IMR-90 (cell line): ENCODE measurements at regions not wholly inside any gene's neighbourhood (a gene's known extent, or its start where the extent isn't known, plus 50 kb on each side); places are given as distances from the start of the nearest gene placed in this dataset.
"Not testable (repeated sequence)": the region's sequence is repeated elsewhere in the genome, so short reads cannot be mapped to it uniquely, and the experiment has no call there.

ENCODE experiments used
- ATAC-seq: fragments of 200-7000 bp; cut with Tn5 transposase; 2 replicates; pipeline ENCODE4 v1.9.1; 2020; ENCODE audit warnings: low read depth, mild to moderate bottlenecking, moderate library complexity
- BruUV-seq: library from RNA; stranded (reverse); fragments of 400-500 nt; replicated peaks from 2 replicates; lab custom pipeline; 2021; lab: Mats Ljungman, UMichigan
- CTCF ChIA-PET: fragments of 300-600 bp; formaldehyde crosslinking; extraction: SDS; loops from one replicate; lab custom pipeline; 2021; ENCODE audit warnings: antibody characterized with exemption; lab: Yijun Ruan, JAX
- POLR2A ChIA-PET: fragments of 300-600 bp; sonication (Branson Sonifier 250); formaldehyde crosslinking; loops from one replicate; lab custom pipeline; 2022; ENCODE audit warnings: antibody characterized with exemption; ENCODE audit not compliant: unreplicated experiment; lab: Charles Lee
- DNase-seq: peaks from one replicate; pipeline ENCODE4 v3.0.0; 2013
- H2AFZ ChIP-seq: replicated peaks from 2 replicates; pipeline ENCODE3; 2013; ENCODE audit warnings: low read length, mild to moderate bottlenecking; ENCODE audit not compliant: poor library complexity
- H2AK5ac ChIP-seq: 2 replicates; pipeline ENCODE4 v1.6.1; 2013; ENCODE audit warnings: low read depth, low read length, inconsistent platforms
- H2AK9ac ChIP-seq: replicated peaks from 2 replicates; pipeline ENCODE3; 2013; ENCODE audit warnings: mild to moderate bottlenecking, low read depth, low read length, moderate library complexity; ENCODE audit not compliant: poor library complexity
- H2BK120ac ChIP-seq: 2 replicates; pipeline ENCODE4 v1.6.1; 2013; ENCODE audit warnings: low read depth, low read length, inconsistent platforms
- H2BK15ac ChIP-seq: 3 replicates; pipeline ENCODE4 v1.6.1; 2013; ENCODE audit warnings: low read depth, low read length, inconsistent platforms
- H2BK20ac ChIP-seq: 2 replicates; pipeline ENCODE4 v1.6.1; 2013; ENCODE audit warnings: low read depth, mild to moderate bottlenecking, inconsistent platforms, low read length, moderate library complexity
- H2BK5ac ChIP-seq: 2 replicates; pipeline ENCODE4 v1.6.1; 2013; ENCODE audit warnings: mild to moderate bottlenecking, low read depth, low read length, inconsistent platforms; ENCODE audit not compliant: poor library complexity, severe bottlenecking
- H3K14ac ChIP-seq: replicated peaks from 2 replicates; pipeline ENCODE4 v1.6.1; 2013; ENCODE audit warnings: low read depth, low read length, inconsistent platforms
- H3K18ac ChIP-seq: 2 replicates; pipeline ENCODE4 v1.6.1; 2013; ENCODE audit warnings: low read depth, low read length, control low read depth
- H3K23ac ChIP-seq: 2 replicates; pipeline ENCODE4 v1.6.1; 2013; ENCODE audit warnings: low read depth, low read length, inconsistent platforms
- H3K27ac ChIP-seq: 2 replicates; pipeline ENCODE4 v1.5.1; 2013; ENCODE audit warnings: mild to moderate bottlenecking, control low read depth, low read length; ENCODE audit not compliant: insufficient read depth
- H3K27me3 ChIP-seq: 2 replicates; pipeline ENCODE4 v1.6.1; 2013; ENCODE audit warnings: low read length; ENCODE audit not compliant: control insufficient read depth, insufficient read depth
- H3K36me3 ChIP-seq: 2 replicates; pipeline ENCODE4 v1.6.1; 2013; ENCODE audit warnings: low read length, mixed read lengths; ENCODE audit not compliant: control insufficient read depth, insufficient read depth
- H3K4ac ChIP-seq: 2 replicates; pipeline ENCODE4 v1.6.1; 2013; ENCODE audit warnings: low read depth, low read length, inconsistent platforms
- H3K4me1 ChIP-seq: 2 replicates; pipeline ENCODE4 v1.6.1; 2013; ENCODE audit warnings: low read length, mixed read lengths; ENCODE audit not compliant: control insufficient read depth, insufficient read depth
- H3K4me2 ChIP-seq: 2 replicates; pipeline ENCODE4 v1.6.1; 2013; ENCODE audit warnings: low read depth, mild to moderate bottlenecking, control low read depth, low read length, moderate library complexity
- H3K4me3 ChIP-seq: 2 replicates; pipeline ENCODE4 v1.5.1; 2013; ENCODE audit warnings: low read depth, mild to moderate bottlenecking, control low read depth, low read length, moderate library complexity; ENCODE audit not compliant: insufficient read depth
- H3K56ac ChIP-seq: 2 replicates; pipeline ENCODE4 v1.6.1; 2013; ENCODE audit warnings: low read length, inconsistent platforms; ENCODE audit not compliant: insufficient read depth; ENCODE audit errors: extremely low read depth
- H3K79me1 ChIP-seq, 2 experiments: 2 replicates each; pipeline ENCODE4 v1.6.1; 2013; ENCODE audit warnings: low read length in 2 of 2, inconsistent platforms in 1 of 2, low read depth in 1 of 2
- H3K9ac ChIP-seq: 2 replicates; pipeline ENCODE4 v1.6.1; 2013; ENCODE audit warnings: low read depth, low read length, control low read depth
- H3K9me1 ChIP-seq: 2 replicates; pipeline ENCODE4 v1.6.1; 2013; ENCODE audit warnings: low read length, inconsistent platforms; ENCODE audit not compliant: insufficient read depth
- H3K9me3 ChIP-seq: 2 replicates; pipeline ENCODE4 v1.6.1; 2013; ENCODE audit warnings: low read length; ENCODE audit not compliant: control insufficient read depth, insufficient read depth
- H4K20me1 ChIP-seq: 2 replicates; pipeline ENCODE4 v1.6.1; 2013; ENCODE audit warnings: low read length, inconsistent platforms; ENCODE audit not compliant: insufficient read depth
- H4K5ac ChIP-seq: 2 replicates; pipeline ENCODE4 v1.6.1; 2013; ENCODE audit warnings: mild to moderate bottlenecking, low read depth, low read length, control low read depth
- H4K8ac ChIP-seq, 2 experiments: 2 replicates each; pipeline ENCODE4 v1.6.1; 2013; ENCODE audit warnings: low read depth in 2 of 2, low read length in 2 of 2, control low read depth in 1 of 2, inconsistent platforms in 1 of 2
- H4K91ac ChIP-seq: 2 replicates; pipeline ENCODE4 v1.6.1; 2013; ENCODE audit warnings: low read depth, low read length, inconsistent platforms; ENCODE audit not compliant: insufficient read depth
- MAFK ChIP-seq: IDR thresholded peaks from 2 replicates; pipeline ENCODE4 v1.6.1; 2012; ENCODE audit warnings: low read depth, low read length, improper control_type of control experiment
- NFE2L2 ChIP-seq: fragments of 150-350 bp; IDR thresholded peaks from 2 replicates; pipeline ENCODE4 v1.6.1; 2016; ENCODE audit warnings: low read depth, mild to moderate bottlenecking, low read length
- dilution Hi-C: fragments of 300-500 bp; cut with HindIII; formaldehyde crosslinking; loops from one replicate; pipeline ENCODE4 v1.14.3; 2018; ENCODE audit warnings: low sequenced_read_pairs; ENCODE audit not compliant: unreplicated experiment
- in situ Hi-C: fragments of 300-500 bp; cut with MboI; formaldehyde crosslinking; loops from 3 replicates; pipeline ENCODE4 v1.14.3; 2019; ENCODE audit warnings: low sequenced_read_pairs, inconsistent platforms, mixed read lengths
- intact Hi-C: fragments of 100-400 bp; cut with micrococcal nuclease; formaldehyde crosslinking; loops from 2 replicates; pipeline ENCODE4 v1.10.0; 2022

DNA sequence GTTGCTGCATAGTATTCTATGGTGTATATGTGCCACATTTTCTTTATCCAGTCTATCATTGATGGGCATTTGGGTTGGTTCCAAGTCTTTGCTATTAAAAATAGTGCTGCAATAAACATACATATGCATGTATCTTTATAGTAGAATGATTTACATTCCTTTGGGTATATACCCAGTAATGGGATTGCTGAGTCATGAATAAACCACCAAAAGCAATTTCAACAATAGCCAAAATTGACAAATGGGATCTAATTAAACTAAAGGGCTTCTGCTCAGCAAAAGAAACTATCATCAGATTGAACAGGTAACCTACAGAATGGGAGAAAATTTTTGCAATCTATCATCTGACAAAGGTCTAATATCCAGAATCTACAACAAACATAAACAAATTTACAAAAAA, 101.4 kb upstream of the FAM47B start:
- H3K9ac ChIP-seq, ATAC-seq, BruUV-seq, H3K4ac ChIP-seq, H3K27me3 ChIP-seq, H3K9me1 ChIP-seq, H4K20me1 ChIP-seq, CTCF ChIA-PET, H3K56ac ChIP-seq, H4K8ac ChIP-seq, DNase-seq, H3K79me1 ChIP-seq, H2AK9ac ChIP-seq, H2BK20ac ChIP-seq, H3K4me2 ChIP-seq, H4K5ac ChIP-seq, H3K4me1 ChIP-seq, H4K91ac ChIP-seq, H3K36me3 ChIP-seq, H2BK5ac ChIP-seq, H3K4me3 ChIP-seq, H3K9me3 ChIP-seq, H2BK120ac ChIP-seq, dilution Hi-C loops, H3K23ac ChIP-seq, H3K14ac ChIP-seq, in situ Hi-C loops, H2BK15ac ChIP-seq, POLR2A ChIA-PET, H3K18ac ChIP-seq, H2AFZ ChIP-seq, H3K27ac ChIP-seq, H2AK5ac ChIP-seq: not testable (repeated sequence)
- TF ChIP-seq MAFK (peak; percentile 76), NFE2L2 (peak; percentile 47; the same call in 1 of the 2 replicates)
- intact Hi-C loops = loop anchor here (2.0 kb wide), 1 partner anchor 14 kb away; no protein-coding TSS in a partner anchor
